OCI-LY7 (cell line): ENCODE measurements at regions not wholly inside any gene's neighbourhood (a gene's known extent, or its start where the extent isn't known, plus 50 kb on each side); places are given as distances from the start of the nearest gene placed in this dataset.
"Not testable (repeated sequence)": the region's sequence is repeated elsewhere in the genome, so short reads cannot be mapped to it uniquely, and the experiment has no call there.

Experiments
- BruUV-seq: library from RNA; stranded (reverse); fragments of 400-500 nt; replicated peaks from 2 replicates; lab custom pipeline; 2021; lab: Mats Ljungman, UMichigan
- CTCF ChIA-PET: fragments of 300-600 bp; sonication (Branson Sonifier 250); formaldehyde crosslinking; loops from one replicate; lab custom pipeline; 2022; ENCODE audit warnings: antibody characterized with exemption; ENCODE audit not compliant: unreplicated experiment; lab: Charles Lee
- POLR2A ChIA-PET: fragments of 300-600 bp; sonication (Branson Sonifier 250); formaldehyde crosslinking; loops from one replicate; lab custom pipeline; 2022; ENCODE audit warnings: antibody characterized with exemption; lab: Charles Lee
- DNase-seq: peaks from one replicate; pipeline ENCODE4 v3.0.0-alpha.2; 2015; ENCODE audit warnings: low spot score
- H2AFZ ChIP-seq: fragments of 200-600 bp; sonication (generic), shearing (Covaris generic); 2 replicates; pipeline ENCODE4 v1.6.1; 2014; ENCODE audit warnings: mild to moderate bottlenecking, antibody characterized with exemption, low read length, moderate library complexity
- H3K27ac ChIP-seq: fragments of 200-600 bp; sonication (generic); 2 replicates; pipeline ENCODE4 v1.5.1; 2014; ENCODE audit warnings: mixed run types, low read depth, mild to moderate bottlenecking, moderate library complexity, low read length, inconsistent platforms; ENCODE audit not compliant: poor library complexity, severe bottlenecking
- H3K36me3 ChIP-seq: fragments of 200-600 bp; sonication (generic); 2 replicates; pipeline ENCODE4 v1.6.1; 2014; ENCODE audit warnings: mild to moderate bottlenecking, antibody characterized with exemption, low read length, moderate library complexity, mixed read lengths; ENCODE audit not compliant: insufficient read depth
- H3K4me1 ChIP-seq: fragments of 200-600 bp; sonication (generic); 2 replicates; pipeline ENCODE4 v1.5.1; 2014; ENCODE audit warnings: mild to moderate bottlenecking, low read length; ENCODE audit not compliant: insufficient read depth, poor library complexity, severe bottlenecking
- H3K4me2 ChIP-seq: fragments of 200-600 bp; sonication (generic); 2 replicates; pipeline ENCODE4 v1.6.1; 2014; ENCODE audit warnings: mild to moderate bottlenecking, low read length
- H3K4me3 ChIP-seq: fragments of 200-600 bp; sonication (generic); 2 replicates; pipeline ENCODE4 v1.5.1; 2014; ENCODE audit warnings: mild to moderate bottlenecking, low read depth, low read length; ENCODE audit not compliant: poor library complexity, severe bottlenecking
- H3K79me2 ChIP-seq: fragments of 200-600 bp; sonication (generic); 2 replicates; pipeline ENCODE4 v1.6.1; 2016; ENCODE audit warnings: low read depth, mild to moderate bottlenecking, low read length, moderate library complexity, mixed read lengths; ENCODE audit not compliant: insufficient read depth
- H3K9me2 ChIP-seq: fragments of 200-600 bp; sonication (generic); 2 replicates; pipeline ENCODE4 v1.6.1; 2016; ENCODE audit warnings: mild to moderate bottlenecking, low read length, mixed read lengths; ENCODE audit not compliant: insufficient read depth
- H3K9me3 ChIP-seq: fragments of 200-600 bp; sonication (generic); 2 replicates; pipeline ENCODE4 v1.6.1; 2014; ENCODE audit warnings: mild to moderate bottlenecking, mixed run types, low read length, mixed read lengths
- H4K20me1 ChIP-seq: fragments of 200-600 bp; sonication (generic); 2 replicates; pipeline ENCODE4 v1.6.1; 2014; ENCODE audit warnings: mild to moderate bottlenecking, antibody characterized with exemption, low read length, moderate library complexity, mixed read lengths; ENCODE audit not compliant: insufficient read depth
- intact Hi-C: fragments of 100-400 bp; cut with micrococcal nuclease; formaldehyde crosslinking; loops from one replicate; pipeline ENCODE4 v1.10.0; 2022; ENCODE audit not compliant: unreplicated experiment

GRCh38 chr20:30521686-30522415 lies 735.6 kb upstream of the DEFB115 start:
- POLR2A ChIA-PET, H4K20me1 ChIP-seq, H3K4me2 ChIP-seq, CTCF ChIA-PET, intact Hi-C loops, BruUV-seq, H3K4me1 ChIP-seq, H3K9me3 ChIP-seq, H3K36me3 ChIP-seq, DNase-seq, H3K27ac ChIP-seq, H2AFZ ChIP-seq, H3K4me3 ChIP-seq, H3K9me2 ChIP-seq, H3K79me2 ChIP-seq: not testable (repeated sequence)

- H3K27ac ChIP-seq, H3K4me2 ChIP-seq, H3K9me3 ChIP-seq, POLR2A ChIA-PET, BruUV-seq, CTCF ChIA-PET, H3K36me3 ChIP-seq, H3K4me3 ChIP-seq, H3K9me2 ChIP-seq, DNase-seq, H4K20me1 ChIP-seq, H3K4me1 ChIP-seq, H3K79me2 ChIP-seq, intact Hi-C loops, H2AFZ ChIP-seq: not testable (repeated sequence)
Measured at GRCh38 chr20:30524155-30524554, 733.3 kb upstream of the DEFB115 start.

- H3K9me2 ChIP-seq, H3K79me2 ChIP-seq, CTCF ChIA-PET, intact Hi-C loops, POLR2A ChIA-PET, H3K4me1 ChIP-seq, H4K20me1 ChIP-seq, H3K27ac ChIP-seq, H3K4me3 ChIP-seq, H3K9me3 ChIP-seq, DNase-seq, H3K36me3 ChIP-seq, H3K4me2 ChIP-seq, BruUV-seq, H2AFZ ChIP-seq: not testable (repeated sequence)
Measured at GRCh38 chr20:30524761-30525160, 732.7 kb upstream of the DEFB115 start.

- CTCF ChIA-PET, POLR2A ChIA-PET, H3K36me3 ChIP-seq, DNase-seq, H3K9me3 ChIP-seq, H3K79me2 ChIP-seq, H2AFZ ChIP-seq, H4K20me1 ChIP-seq, H3K9me2 ChIP-seq, H3K4me3 ChIP-seq, intact Hi-C loops, H3K27ac ChIP-seq, H3K4me1 ChIP-seq, H3K4me2 ChIP-seq, BruUV-seq: not testable (repeated sequence)
Measured at GRCh38 chr20:30533653-30534052, 723.8 kb upstream of the DEFB115 start.

- H3K4me2 ChIP-seq, BruUV-seq, H3K4me1 ChIP-seq, H4K20me1 ChIP-seq, H3K79me2 ChIP-seq, H3K27ac ChIP-seq, DNase-seq, H3K9me3 ChIP-seq, intact Hi-C loops, H2AFZ ChIP-seq, H3K36me3 ChIP-seq, POLR2A ChIA-PET, H3K9me2 ChIP-seq, H3K4me3 ChIP-seq, CTCF ChIA-PET: not testable (repeated sequence)
Measured at GRCh38 chr20:30537459-30537858, 720.0 kb upstream of the DEFB115 start.

- H3K9me2 ChIP-seq, H3K4me2 ChIP-seq, POLR2A ChIA-PET, H3K36me3 ChIP-seq, H2AFZ ChIP-seq, CTCF ChIA-PET, H3K27ac ChIP-seq, DNase-seq, intact Hi-C loops, H3K4me3 ChIP-seq, H3K79me2 ChIP-seq, H3K4me1 ChIP-seq, H4K20me1 ChIP-seq, H3K9me3 ChIP-seq, BruUV-seq: not testable (repeated sequence)
Measured at GRCh38 chr20:30540330-30541069, 717.0 kb upstream of the DEFB115 start.
